ENCODE measurements at regions not wholly inside any gene's neighbourhood (a gene's known extent, or its start where the extent isn't known, plus 50 kb on each side); places are given as distances from the start of the nearest gene placed in this dataset.

GRCh38 chr5:68518286-68518685 is 302.7 kb downstream of the PIK3R1 start:
- TF ChIP-seq ZNF398 (tag by site-specific recombination; IDR thresholded peaks at IDR 0.05), result no peak
- no peak for TF ChIP-seq ZNF660 (tag by site-specific recombination; IDR thresholded peaks at IDR 0.05)
- no peak for TF ChIP-seq CTCF (tag by site-specific recombination; IDR thresholded peaks at IDR 0.05)
- no peak for TF ChIP-seq ZNF175 (tag by site-specific recombination; IDR thresholded peaks at IDR 0.05)
- TF ChIP-seq ZNF768 (tag by site-specific recombination; IDR thresholded peaks at IDR 0.05), result no peak
- no peak for TF ChIP-seq ZNF747 (tag by site-specific recombination; IDR thresholded peaks at IDR 0.05)
- TF ChIP-seq REST (tag by site-specific recombination; IDR thresholded peaks at IDR 0.05), result no peak
- no peak for TF ChIP-seq ZNF792 (tag by site-specific recombination; IDR thresholded peaks at IDR 0.05)
- TF ChIP-seq GFI1B (tag by site-specific recombination; IDR thresholded peaks at IDR 0.05), result no peak
- TF ChIP-seq PRDM4 (tag by site-specific recombination; IDR thresholded peaks at IDR 0.05), result no peak
- no peak for TF ChIP-seq ZNF449 (tag by site-specific recombination; IDR thresholded peaks at IDR 0.05)
